Endodermal cell (in vitro differentiated cells): ENCODE measurements at regions not wholly inside any gene's neighbourhood (a gene's known extent, or its start where the extent isn't known, plus 50 kb on each side); places are given as distances from the start of the nearest gene placed in this dataset.

ENCODE experiments used
- DNase-seq: peaks from one replicate; pipeline ENCODE4 v3.0.0-alpha.2; 2017
- H3K27ac ChIP-seq: 2 replicates; pipeline ENCODE4 v1.5.1; 2013; ENCODE audit warnings: mild to moderate bottlenecking, low read depth, low read length, moderate library complexity
- H3K27me3 ChIP-seq: 2 replicates; pipeline ENCODE4 v1.6.1; 2013; ENCODE audit warnings: mild to moderate bottlenecking, low read length, moderate library complexity; ENCODE audit not compliant: insufficient read depth, control insufficient read depth, poor library complexity, severe bottlenecking
- H3K36me3 ChIP-seq: 2 replicates; pipeline ENCODE4 v1.7.0; 2013; ENCODE audit warnings: mild to moderate bottlenecking, low read length, moderate library complexity; ENCODE audit not compliant: control insufficient read depth, insufficient read depth
- H3K4me1 ChIP-seq: one replicate; pipeline ENCODE4 v1.7.0; 2013; ENCODE audit warnings: low read length; ENCODE audit not compliant: control insufficient read depth, insufficient read depth
- H3K4me3 ChIP-seq: 2 replicates; pipeline ENCODE4 v1.5.1; 2013; ENCODE audit warnings: mild to moderate bottlenecking, low read length, moderate library complexity
- H3K9ac ChIP-seq: 2 replicates; pipeline ENCODE4 v1.6.1; 2013; ENCODE audit warnings: mild to moderate bottlenecking, low read length, moderate library complexity; ENCODE audit not compliant: poor library complexity, severe bottlenecking; ENCODE audit errors: extremely low read depth
- H3K9me3 ChIP-seq: 2 replicates; pipeline ENCODE4 v1.6.1; 2013; ENCODE audit warnings: mild to moderate bottlenecking, low read length, moderate library complexity; ENCODE audit not compliant: control insufficient read depth
- H3K27ac Mint-ChIP-seq: 2 replicates; pipeline ENCODE4 v1.8.0; 2020; ENCODE audit warnings: mixed read lengths
- H3K27me3 Mint-ChIP-seq: 2 replicates; pipeline ENCODE4 v1.8.0; 2021; ENCODE audit warnings: mild to moderate bottlenecking, mixed read lengths; ENCODE audit not compliant: insufficient read depth
- H3K36me3 Mint-ChIP-seq: 2 replicates; pipeline ENCODE4 v1.8.0; 2020; ENCODE audit warnings: low read depth, mixed read lengths
- H3K4me1 Mint-ChIP-seq: 2 replicates; pipeline ENCODE4 v1.8.0; 2020; ENCODE audit warnings: mixed read lengths
- H3K4me3 Mint-ChIP-seq: 2 replicates; pipeline ENCODE4 v1.8.0; 2020; ENCODE audit warnings: mild to moderate bottlenecking, moderate library complexity, mixed read lengths
- H3K9me3 Mint-ChIP-seq: 2 replicates; pipeline ENCODE4 v1.8.0; 2020; ENCODE audit warnings: mild to moderate bottlenecking, mixed read lengths
- WGBS, 2 experiments: methylation state at CpG; one replicate each; pipeline versions ENCODE4 v1.1.5 to v1.1.7; 2013; ENCODE audit warnings: missing lambda C conversion rate in 2 of 2, mixed read lengths in 1 of 2; ENCODE audit not compliant: insufficient coverage in 1 of 2, insufficient read length in 1 of 2; 5-methylcytosine and 5-hydroxymethylcytosine counted together
- TF ChIP-seq, protein P1 (sequence below): fragments of 200-600 bp; sonication (generic); conservative IDR thresholded peaks from 2 replicates; pipeline ENCODE4 v1.5.0; 2021; ENCODE audit warnings: antibody characterized with exemption, mild to moderate bottlenecking

DNA sequence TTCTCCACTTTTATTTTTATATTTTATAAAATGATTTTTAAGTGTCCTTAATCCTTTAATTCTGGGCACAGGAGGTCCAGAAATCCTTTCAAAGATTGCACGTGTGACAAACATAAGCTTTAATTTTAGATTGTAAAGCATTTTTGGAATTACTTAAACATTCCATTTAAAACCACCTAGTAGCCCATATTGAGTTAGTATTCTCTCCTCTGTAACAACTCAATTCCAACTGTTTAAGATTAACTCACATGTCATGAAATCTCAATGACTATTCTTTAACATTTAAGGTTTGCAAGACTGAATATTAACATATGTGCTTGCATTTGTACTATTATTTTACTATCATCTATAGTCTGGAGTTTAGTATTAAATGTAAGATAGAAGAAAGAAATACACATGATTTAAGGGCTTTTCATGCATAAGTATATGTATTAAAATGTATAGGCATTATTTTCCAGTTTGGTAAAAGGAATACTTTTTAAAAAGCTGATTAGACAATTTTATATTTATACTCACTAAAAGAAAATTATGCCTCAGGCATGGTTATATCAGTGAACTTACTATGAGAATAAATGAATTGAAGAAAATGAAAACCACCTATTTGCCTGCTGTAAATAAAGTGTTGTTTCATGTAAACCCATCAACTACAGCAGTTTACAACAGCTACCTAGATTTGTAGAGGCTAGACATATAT lies 776.9 kb downstream of the SLC6A15 start:
- Histone ChIP-seq H3K27me3 (no peaks in the 10 kb centered on the region), H3K36me3 (no peaks in the 10 kb centered on the region), H3K9ac (no peak overlapping the region), H3K4me1 (no peaks in the 10 kb centered on the region), H3K9me3 (no peaks in the 10 kb centered on the region), H3K27ac (no peak overlapping the region), H3K4me3 (no peak overlapping the region)
- H3K36me3 Mint-ChIP-seq = no peaks in the 10 kb centered on the region
- H3K4me3 Mint-ChIP-seq = no peak overlapping the region
- no peak for DNase-seq
- TF ChIP-seq, protein P1, sequence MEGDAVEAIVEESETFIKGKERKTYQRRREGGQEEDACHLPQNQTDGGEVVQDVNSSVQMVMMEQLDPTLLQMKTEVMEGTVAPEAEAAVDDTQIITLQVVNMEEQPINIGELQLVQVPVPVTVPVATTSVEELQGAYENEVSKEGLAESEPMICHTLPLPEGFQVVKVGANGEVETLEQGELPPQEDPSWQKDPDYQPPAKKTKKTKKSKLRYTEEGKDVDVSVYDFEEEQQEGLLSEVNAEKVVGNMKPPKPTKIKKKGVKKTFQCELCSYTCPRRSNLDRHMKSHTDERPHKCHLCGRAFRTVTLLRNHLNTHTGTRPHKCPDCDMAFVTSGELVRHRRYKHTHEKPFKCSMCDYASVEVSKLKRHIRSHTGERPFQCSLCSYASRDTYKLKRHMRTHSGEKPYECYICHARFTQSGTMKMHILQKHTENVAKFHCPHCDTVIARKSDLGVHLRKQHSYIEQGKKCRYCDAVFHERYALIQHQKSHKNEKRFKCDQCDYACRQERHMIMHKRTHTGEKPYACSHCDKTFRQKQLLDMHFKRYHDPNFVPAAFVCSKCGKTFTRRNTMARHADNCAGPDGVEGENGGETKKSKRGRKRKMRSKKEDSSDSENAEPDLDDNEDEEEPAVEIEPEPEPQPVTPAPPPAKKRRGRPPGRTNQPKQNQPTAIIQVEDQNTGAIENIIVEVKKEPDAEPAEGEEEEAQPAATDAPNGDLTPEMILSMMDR = no peak
- no peaks in the 10 kb centered on the region for H3K27me3 Mint-ChIP-seq
- no peaks in the 10 kb centered on the region for H3K4me1 Mint-ChIP-seq
- H3K27ac Mint-ChIP-seq = no peak overlapping the region
- H3K9me3 Mint-ChIP-seq = no peaks in the 10 kb centered on the region
- 88% methylated on average over 1 of the region's 1 CpG; no CpG with 5 or more reads in 1 of the 2 experiments for WGBS, 2 experiments

DNA sequence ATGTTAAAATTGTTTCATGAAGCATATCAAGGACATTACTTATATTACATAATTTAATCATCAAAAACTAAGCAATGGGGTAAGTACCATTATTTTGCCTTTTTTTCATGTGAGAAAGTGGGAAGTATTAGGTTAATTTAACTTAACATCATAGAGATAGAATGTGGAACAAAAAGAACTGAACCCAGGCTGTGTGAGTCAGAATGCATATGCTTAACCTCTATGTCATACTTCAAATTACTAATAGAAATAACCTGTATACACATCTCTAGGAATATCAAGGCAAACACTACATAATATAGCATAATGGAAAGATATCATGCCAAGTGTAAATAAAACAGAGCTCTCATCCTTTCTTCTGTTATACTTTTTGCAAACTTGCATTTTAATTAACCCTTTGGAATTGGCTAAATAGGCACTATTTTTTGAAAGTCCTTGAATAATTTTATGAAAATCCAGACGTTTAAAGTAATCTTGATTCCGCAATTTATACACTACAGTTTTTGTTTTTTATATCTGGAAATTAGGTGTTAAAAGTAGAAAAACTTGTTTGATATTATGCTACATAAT lies 777.7 kb downstream of the SLC6A15 start:
- DNase-seq = no peak
- H3K27ac Mint-ChIP-seq = no peak overlapping the region
- H3K9me3 Mint-ChIP-seq = no peaks in the 10 kb centered on the region
- Histone ChIP-seq H3K27me3 (no peaks in the 10 kb centered on the region), H3K4me3 (no peak overlapping the region), H3K9ac (no peak overlapping the region), H3K27ac (no peak overlapping the region), H3K36me3 (no peaks in the 10 kb centered on the region), H3K4me1 (no peaks in the 10 kb centered on the region), H3K9me3 (no peaks in the 10 kb centered on the region)
- H3K36me3 Mint-ChIP-seq = no peaks in the 10 kb centered on the region
- H3K4me3 Mint-ChIP-seq = no peak overlapping the region
- no peaks in the 10 kb centered on the region for H3K27me3 Mint-ChIP-seq
- no CpG with 5 or more reads among the region's 2 CpGs for WGBS, 2 experiments
- TF ChIP-seq, protein P1 = no peak
- no peaks in the 10 kb centered on the region for H3K4me1 Mint-ChIP-seq

DNA sequence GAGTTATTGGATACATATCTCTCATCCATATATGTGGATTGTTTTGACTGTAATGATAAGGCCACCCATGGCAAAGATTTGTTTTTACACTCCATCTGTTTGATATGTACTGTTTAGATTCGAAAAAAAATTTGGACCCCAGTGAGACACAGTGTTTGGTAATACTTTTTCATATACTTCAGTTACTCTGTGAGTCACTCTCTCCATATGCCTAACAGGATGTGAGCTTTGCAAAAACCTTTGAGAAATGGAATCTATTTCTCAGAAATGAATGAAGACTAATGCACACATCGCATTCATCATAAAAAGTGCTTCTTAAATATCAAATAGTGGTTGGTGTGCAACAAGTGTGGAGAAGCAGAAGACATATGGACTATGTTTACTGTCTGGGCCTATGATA lies 781.5 kb downstream of the SLC6A15 start:
- no peaks in the 10 kb centered on the region for H3K9me3 ChIP-seq
- no peaks in the 10 kb centered on the region for H3K27me3 Mint-ChIP-seq
- no peak overlapping the region for H3K4me3 ChIP-seq
- H3K4me1 Mint-ChIP-seq = no peaks in the 10 kb centered on the region
- no peaks in the 10 kb centered on the region for H3K36me3 Mint-ChIP-seq
- no peak overlapping the region for H3K27ac Mint-ChIP-seq
- TF ChIP-seq, protein P1 = no peak
- WGBS, 2 experiments = 82 to 100% methylated on average over 2 of the region's 2 CpGs
- H3K9ac ChIP-seq = no peak overlapping the region
- no peaks in the 10 kb centered on the region for H3K4me1 ChIP-seq
- no peaks in the 10 kb centered on the region for H3K36me3 ChIP-seq
- no peaks in the 10 kb centered on the region for H3K9me3 Mint-ChIP-seq
- DNase-seq = no peak
- H3K27me3 ChIP-seq = no peaks in the 10 kb centered on the region
- H3K27ac ChIP-seq = no peak overlapping the region
- no peak overlapping the region for H3K4me3 Mint-ChIP-seq
